Hematopoietic multipotent progenitor cell treated with erythropoietin and hydrocortisone succinate and interleukin-3 and kit ligand, for 6 days (in vitro differentiated cells): ENCODE measurements at regions not wholly inside any gene's neighbourhood (a gene's known extent, or its start where the extent isn't known, plus 50 kb on each side); places are given as distances from the start of the nearest gene placed in this dataset.
"Not testable (repeated sequence)": the region's sequence is repeated elsewhere in the genome, so short reads cannot be mapped to it uniquely, and the experiment has no call there.

Experiments used
- DNase-seq: peaks from one replicate; pipeline ENCODE4 v3.0.0-alpha.2; 2015

- DNase-seq: no peak
Observed at GRCh38 chr18:66271962-66272361, 331.9 kb downstream of the CDH19 start.

- DNase-seq: no peak
Observed at GRCh38 chr18:66264130-66264529, 339.8 kb downstream of the CDH19 start.

GRCh38 chr18:66254121-66254520 lies 349.8 kb downstream of the CDH19 start:
- no peak for DNase-seq

- no peak for DNase-seq
Observed at GRCh38 chr18:66252703-66253102, 351.2 kb downstream of the CDH19 start.

- no peak for DNase-seq
Observed at GRCh38 chr18:66235206-66235605, 368.7 kb downstream of the CDH19 start.

- DNase-seq: no peak
Observed at GRCh38 chr18:66226782-66227181, 377.1 kb downstream of the CDH19 start.

GRCh38 chr18:66223317-66223716 lies 380.6 kb downstream of the CDH19 start:
- not testable (repeated sequence) for DNase-seq

- no peak for DNase-seq
Observed at GRCh38 chr18:66222174-66222573, 381.7 kb downstream of the CDH19 start.

- DNase-seq: no peak
Observed at GRCh38 chr18:66219817-66220216, 384.1 kb downstream of the CDH19 start.

- DNase-seq: no peak
Observed at GRCh38 chr18:66211749-66212148, 392.1 kb downstream of the CDH19 start.

GRCh38 chr18:66210875-66211274 lies 393.0 kb downstream of the CDH19 start:
- DNase-seq: no peak

GRCh38 chr18:66209656-66210055 lies 394.2 kb downstream of the CDH19 start:
- no peak for DNase-seq

- DNase-seq: no peak
Observed at GRCh38 chr18:66196805-66197204, 407.1 kb downstream of the CDH19 start.

- no peak for DNase-seq
Observed at GRCh38 chr18:66193938-66194337, 410.0 kb downstream of the CDH19 start.

GRCh38 chr18:66193394-66193793 lies 410.5 kb downstream of the CDH19 start:
- no peak for DNase-seq

GRCh38 chr18:66168685-66169235 lies 417.9 kb downstream of the CDH7 start:
- no peak for DNase-seq

GRCh38 chr18:66167829-66168684 lies 417.2 kb downstream of the CDH7 start:
- DNase-seq: no peak

GRCh38 chr18:66160007-66160406 lies 409.2 kb downstream of the CDH7 start:
- DNase-seq: no peak

- DNase-seq: no peak
Observed at GRCh38 chr18:66159451-66159850, 408.6 kb downstream of the CDH7 start.

GRCh38 chr18:66156946-66157687 lies 406.3 kb downstream of the CDH7 start:
- DNase-seq: no peak

- DNase-seq: no peak
Observed at GRCh38 chr18:66150650-66151049, 399.8 kb downstream of the CDH7 start.

GRCh38 chr18:66143029-66143428 lies 392.2 kb downstream of the CDH7 start:
- no peak for DNase-seq

- no peak for DNase-seq
Observed at GRCh38 chr18:66141716-66142115, 390.9 kb downstream of the CDH7 start.

GRCh38 chr18:66138642-66139041 lies 387.8 kb downstream of the CDH7 start:
- no peak for DNase-seq
